Renal cortical epithelial cell (primary cell): ENCODE measurements at regions not wholly inside any gene's neighbourhood (a gene's known extent, or its start where the extent isn't known, plus 50 kb on each side); places are given as distances from the start of the nearest gene placed in this dataset.
"Not testable (repeated sequence)": the region's sequence is repeated elsewhere in the genome, so short reads cannot be mapped to it uniquely, and the experiment has no call there.

ENCODE experiments used
- DNase-seq: peaks from one replicate; pipeline ENCODE4 v3.0.0-alpha.2; 2011; ENCODE audit warnings: low read depth

DNA sequence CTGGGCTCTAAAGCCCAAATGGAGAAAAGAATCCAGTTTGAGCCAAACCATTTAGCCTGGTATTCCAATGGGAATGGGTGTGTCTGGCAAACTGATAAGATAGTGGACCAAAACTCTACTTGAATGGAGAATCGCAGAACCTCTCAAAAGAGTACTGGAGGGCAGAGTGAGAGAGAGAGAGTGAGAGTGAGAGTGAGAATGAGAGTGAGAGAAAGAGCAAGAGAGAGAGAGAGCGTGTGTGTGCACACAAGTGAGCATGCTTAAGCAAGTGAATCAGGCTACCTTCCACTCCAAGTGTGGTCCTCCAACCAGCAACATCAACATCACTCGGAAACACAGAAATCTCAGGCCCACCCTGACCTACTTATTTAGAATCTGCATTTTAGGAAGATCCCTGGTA lies 58.8 kb downstream of the UQCRFS1 start:
- DNase-seq, result no peak

DNA sequence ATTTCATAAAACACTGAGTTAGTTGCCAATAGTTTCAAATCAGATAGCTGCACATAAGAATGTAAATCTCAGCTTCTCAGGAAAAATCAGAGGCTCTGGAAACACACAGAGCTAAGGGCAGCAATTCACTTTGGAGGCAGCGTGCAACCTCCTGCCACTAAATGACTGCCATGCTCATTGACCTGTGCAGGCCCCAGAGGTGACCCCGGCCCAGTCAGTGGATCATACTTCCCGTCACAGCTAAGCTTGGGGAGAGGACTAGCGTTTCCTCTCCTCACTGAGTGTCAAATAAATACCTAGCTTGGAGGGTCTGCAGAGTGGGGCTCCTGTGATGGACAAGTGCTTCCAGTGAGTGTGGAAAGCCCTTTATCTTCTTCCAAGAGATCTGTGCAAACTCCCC lies 67.2 kb downstream of the UQCRFS1 start:
- DNase-seq, result no peak

DNA sequence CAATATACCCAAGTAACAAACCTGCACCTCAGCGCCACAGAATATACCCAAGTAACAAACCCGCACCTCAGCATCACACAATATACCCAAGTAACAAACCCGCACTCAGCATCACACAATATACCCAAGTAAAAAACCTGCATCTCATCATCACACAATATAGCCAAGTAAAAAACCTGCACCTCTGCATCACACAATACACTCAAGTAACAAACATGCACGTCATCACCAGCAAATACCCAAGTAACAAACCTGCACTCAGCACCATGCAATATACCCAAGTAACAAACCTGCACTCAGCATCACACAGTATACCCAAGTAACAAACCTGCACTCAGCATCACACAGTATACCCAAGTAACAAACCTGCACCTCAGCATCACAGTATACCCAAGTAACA lies 69.8 kb downstream of the UQCRFS1 start:
- no peak for DNase-seq

DNA sequence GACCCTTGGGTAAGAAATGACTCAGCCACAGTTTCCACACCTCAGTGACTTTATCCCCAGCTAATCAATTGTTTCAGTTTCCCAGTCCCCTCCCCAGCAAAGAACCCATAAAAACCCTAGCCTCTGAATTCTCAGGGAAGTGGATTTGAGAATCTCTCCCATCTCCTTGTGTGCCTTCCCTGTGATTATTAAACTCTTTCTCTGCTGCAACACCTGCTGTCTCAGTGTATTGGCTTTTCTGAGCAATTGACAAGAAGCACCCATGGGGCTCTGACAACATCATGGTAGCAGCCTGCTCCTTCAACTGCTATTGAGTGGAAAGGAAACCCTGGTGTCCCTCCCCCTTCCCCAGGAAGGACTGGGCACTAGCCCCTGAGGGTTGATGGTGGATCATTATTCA lies 73.7 kb downstream of the UQCRFS1 start:
- no peak for DNase-seq

DNA sequence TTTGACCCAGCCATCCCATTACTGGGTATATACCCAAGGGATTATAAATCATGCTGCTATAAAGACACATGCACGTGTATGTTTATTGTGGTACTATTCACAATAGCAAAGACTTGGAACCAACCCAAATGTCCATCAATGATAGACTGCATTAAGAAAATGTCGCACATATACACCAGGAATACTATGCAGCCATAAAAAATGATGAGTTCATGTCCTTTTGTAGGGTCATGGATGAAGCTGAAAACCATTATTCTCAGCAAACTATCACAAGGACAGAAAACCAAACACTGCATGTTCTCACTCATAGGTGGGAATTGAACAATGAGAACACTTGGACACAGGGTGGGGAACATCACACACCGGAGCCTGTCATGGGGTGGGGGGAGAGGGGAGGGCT lies 74.7 kb downstream of the UQCRFS1 start:
- DNase-seq, result not testable (repeated sequence)

DNA sequence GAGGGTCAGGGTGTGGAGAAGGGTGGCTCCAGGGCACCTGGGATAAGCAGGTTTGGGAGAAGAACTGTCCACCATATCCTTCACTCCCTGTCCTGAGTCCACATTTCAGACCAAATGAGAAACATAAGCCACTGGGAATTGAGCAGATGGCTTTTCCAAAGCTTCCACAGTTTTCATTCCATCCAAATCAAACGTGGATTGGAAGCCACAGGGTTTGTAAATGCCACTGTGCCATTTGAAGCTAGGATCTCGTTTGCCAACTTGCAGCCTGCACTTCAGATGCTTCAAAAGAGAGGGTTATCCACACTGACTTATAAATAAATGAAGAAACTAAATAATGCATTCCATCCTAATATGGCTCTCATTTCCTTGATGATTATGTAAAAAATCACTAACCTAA lies 81.5 kb downstream of the UQCRFS1 start:
- DNase-seq, result no peak

DNA sequence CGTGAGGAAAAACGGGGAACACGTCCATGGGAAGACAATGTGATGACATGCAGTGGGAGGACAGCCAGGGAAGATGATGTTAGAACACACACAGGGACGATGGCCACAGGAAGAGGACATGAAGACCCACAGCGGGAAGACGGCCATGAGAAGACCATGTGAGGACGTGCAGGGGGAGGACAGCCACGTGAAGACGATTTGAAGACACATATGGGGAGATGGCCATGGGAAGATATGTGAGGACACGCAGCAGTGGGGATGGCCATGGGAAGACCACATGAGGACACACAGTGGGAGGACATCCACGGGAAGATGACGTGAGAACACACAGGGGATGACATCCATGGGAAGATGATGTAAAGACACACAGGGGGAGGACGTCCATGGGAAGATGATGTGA lies 83.8 kb downstream of the UQCRFS1 start:
- no peak for DNase-seq

DNA sequence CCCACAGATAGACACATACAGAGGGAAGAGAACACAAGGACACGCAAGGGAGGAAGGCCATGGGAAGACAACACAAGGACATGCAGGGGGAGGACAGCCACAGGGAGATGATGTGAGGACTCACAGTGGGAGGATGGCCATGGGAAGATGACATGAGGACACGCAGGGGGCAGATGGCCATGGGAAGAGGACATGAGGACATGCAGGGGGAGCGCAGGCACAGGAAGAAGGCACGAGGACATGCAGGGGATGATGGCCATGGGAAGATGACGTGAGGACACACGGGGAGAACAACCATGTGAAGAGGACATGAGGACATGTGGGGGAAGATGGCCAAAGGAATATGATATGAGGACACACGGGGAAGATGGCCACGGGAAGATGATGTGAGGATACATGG lies 84.7 kb downstream of the UQCRFS1 start:
- no peak for DNase-seq

DNA sequence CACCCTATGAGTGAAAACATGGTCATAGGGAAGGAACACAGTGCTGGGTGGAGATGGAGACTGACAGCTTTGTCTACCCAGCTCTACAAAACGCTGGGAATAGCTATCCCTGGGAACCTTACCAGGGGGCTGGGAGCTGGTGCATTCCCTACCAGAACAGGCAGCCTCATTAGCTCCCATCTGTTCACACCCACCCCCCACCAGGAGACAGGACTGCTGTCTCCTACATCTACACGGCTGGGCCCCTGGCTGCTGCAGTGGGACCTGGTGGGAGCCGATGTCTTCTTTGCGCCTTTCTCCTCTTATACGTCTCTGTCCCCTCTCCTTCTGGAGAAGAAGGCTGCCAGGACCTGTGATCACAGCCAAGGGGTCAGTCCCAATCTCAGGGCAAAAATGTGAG lies 90.8 kb downstream of the UQCRFS1 start:
- no peak for DNase-seq

DNA sequence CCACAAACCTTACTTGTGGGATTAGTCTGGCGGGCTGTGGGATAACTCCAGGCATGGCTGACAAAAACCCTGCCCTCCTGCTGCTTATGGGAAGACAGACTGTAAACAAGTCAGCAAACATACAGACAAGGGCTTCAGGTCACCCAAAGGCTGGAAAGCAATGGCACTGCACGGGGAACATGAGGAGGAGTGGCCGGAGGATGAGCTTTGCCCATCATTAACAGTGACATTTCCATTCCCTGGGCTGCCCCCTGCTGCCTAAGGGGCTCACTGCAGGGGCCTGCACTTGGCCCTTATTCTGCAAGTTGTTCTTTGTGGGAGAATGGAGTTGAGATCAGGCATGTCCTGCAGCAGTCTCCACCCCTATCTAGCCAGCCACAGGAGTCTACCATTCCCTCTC lies 91.3 kb downstream of the UQCRFS1 start:
- peak; percentile 8 for DNase-seq

DNA sequence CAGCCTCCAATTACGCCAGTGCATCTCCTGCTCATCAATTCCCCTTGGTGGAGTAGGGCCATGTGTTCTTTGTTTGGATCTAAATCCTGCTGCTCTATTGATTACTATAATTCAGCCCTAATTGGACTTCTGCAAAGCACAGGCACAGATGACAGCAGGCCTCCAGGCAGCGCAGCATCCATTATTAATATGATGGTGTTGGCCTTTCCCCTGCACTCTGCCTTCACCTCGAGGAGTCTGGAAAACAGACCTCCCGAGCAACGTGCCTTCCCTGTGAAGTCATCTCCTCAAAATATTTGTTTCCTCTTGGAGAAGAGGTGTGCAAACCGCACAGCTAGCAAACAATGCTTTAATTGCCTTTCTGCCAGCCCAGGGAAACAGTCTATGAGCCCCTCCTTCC lies 92.5 kb downstream of the UQCRFS1 start:
- DNase-seq, result no peak

DNA sequence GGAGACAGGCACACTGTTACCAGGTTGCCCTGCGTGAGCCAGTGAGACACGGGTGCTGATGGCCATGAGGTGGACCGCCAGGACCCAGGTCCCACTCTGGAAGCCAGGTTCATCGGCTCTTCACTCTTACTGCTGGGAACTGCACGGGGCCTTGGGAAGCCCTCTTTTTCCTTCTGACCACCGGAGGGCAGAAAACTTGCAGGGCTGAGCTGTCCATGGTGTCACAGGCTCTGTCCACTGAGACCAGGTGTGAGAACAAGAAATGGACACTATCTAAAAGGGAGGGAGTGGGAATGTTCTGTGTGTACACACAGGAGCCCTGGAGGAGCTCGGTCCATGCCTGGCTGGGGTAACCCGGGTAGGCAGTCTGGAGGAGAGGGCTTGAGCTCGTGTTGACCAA lies 93.4 kb downstream of the UQCRFS1 start:
- peak; percentile 18 for DNase-seq

DNA sequence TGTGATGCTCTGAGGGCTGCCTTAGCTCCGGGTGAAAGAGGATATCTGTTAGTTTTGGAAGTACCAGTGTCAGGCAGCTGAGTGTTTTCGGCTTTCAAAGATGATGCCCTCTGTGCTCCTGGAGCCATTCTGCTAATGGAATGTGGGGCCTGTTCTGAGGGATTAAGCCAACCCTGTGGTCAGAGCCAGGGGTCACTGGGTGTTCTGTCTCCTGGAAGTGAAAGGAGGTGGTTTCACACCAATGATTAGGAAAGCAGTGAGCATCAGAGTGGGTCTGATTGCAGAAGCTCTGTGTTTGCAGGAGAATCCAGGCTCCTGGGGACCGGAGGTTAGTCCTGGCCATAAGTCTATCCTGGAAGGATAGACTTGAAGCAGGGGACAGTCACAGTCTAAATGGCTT lies 94.6 kb downstream of the UQCRFS1 start:
- peak; percentile 76 for DNase-seq

DNA sequence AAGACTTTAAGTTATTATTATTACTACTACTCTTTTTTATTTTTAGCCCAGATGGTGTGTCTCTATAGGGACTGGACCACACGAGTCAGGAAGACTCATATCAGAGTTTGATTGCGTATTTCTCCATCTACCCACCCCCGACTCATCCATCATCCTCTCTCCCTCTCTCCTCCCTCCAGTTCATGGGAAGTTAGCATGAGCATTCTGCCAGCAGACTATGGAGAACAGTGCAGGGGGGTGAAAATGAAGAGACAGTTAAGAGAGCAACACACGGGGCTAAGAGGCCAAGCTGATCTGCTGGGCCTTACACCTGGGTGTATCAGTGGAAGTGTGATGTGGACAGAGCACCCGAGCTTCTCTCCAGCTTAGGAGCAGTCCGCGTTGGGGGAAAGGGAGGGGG lies 95.0 kb downstream of the UQCRFS1 start:
- peak; percentile 29 for DNase-seq

DNA sequence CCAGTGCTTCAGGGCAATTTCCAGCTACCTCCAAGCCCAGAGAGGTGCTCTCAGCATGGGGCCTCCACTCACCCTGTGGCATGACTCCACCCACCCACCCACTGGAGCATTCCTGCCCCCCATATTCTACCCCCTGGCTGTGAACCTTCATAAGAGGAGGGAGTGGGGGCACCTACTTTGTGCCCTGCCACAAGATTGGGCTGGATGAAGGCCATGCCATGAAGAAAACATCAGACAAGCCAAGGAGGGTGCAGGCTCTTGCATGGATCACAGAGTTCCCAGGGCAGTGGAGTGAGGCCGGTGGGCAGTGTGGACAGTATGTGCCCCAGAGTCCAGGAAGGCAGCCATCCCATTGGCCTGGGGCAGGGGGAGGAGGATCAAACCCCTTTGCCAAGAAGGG lies 97.8 kb downstream of the UQCRFS1 start:
- DNase-seq, result peak; percentile 53

DNA sequence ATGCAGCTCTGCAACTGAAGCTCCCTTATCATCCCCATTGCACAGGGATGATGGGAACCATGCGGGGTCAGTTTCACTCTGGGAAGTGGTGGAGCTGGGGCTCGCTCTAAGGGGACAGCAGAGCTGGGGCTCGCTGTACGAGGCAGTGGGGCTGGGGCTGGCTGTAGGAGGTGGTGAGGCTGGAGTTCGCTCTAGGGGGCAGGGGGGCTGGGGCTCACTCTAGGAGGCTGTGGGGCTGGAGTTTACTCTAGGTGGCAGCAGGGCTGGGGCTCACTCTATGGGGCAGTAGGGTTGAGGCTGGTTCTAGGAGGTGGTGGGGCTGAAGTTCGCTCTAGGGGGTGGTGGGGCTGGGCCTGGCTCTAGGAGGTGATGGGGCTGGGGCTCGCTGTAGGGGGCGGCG lies 99.1 kb downstream of the UQCRFS1 start:
- DNase-seq, result no peak

DNA sequence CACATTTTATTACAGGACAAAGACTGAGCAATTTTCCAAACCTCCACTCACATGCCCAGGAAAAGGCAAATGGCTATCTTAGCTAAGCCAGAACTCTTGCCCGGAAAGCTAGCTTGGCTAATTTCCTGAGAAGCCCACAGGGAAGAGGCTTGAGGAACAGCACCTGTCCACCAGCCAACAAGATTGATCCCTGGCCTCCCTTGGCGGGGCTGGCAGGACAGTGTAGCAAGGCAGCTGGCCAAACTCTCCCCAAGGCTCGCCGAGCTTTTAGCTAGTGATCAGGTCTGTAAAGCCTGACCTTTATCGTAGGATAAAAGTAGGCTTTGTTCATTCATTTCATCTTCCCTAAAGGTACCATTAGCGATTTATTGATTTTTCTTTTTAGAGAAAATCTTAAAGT lies 101.4 kb downstream of the UQCRFS1 start:
- no peak for DNase-seq

DNA sequence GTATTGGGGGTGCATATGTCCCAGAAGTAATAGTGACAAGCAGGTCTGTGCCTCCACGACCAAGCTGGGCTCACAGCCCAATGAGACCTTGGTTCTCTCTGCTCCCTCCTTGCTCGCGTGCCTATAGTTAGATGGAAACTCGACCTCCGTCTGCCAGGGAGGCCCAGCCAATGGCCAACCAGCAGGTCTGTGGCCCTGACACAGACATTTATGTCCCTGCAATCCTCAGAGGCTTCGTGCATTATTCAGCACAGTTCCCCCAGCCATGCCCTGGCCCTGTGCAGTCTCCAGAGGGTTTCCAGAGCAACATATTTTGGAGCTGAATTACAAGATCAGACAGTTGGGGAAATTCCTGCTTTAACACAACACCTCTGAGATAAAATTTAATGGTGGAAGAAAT lies 105.1 kb downstream of the UQCRFS1 start:
- no peak for DNase-seq

DNA sequence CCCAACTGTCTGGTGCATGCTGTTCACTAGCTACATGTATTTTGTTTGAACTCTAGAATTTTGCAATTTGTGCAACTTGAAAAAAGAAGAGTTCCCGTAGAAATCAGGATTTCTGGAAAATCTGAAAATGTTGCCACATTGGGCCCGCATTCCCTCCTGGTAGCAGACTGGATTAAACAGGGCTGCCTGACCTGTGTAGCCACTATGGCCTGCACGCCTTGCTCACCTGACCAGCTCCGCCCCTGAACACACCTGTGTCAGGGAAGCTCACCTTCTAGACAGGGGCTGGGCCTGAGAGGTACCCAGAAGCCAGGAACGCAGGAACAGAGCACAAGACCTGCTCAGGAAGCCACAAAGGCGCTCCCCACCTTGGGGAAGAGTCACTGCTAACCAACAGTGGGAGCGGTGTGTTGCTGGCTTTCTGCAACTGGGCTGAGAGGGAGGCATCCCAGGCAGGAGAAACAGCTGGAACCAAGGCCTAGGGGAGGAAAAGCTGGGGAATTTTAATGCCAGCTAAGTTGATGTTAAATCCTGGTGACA lies 106.5 kb downstream of the UQCRFS1 start:
- no peak for DNase-seq

DNA sequence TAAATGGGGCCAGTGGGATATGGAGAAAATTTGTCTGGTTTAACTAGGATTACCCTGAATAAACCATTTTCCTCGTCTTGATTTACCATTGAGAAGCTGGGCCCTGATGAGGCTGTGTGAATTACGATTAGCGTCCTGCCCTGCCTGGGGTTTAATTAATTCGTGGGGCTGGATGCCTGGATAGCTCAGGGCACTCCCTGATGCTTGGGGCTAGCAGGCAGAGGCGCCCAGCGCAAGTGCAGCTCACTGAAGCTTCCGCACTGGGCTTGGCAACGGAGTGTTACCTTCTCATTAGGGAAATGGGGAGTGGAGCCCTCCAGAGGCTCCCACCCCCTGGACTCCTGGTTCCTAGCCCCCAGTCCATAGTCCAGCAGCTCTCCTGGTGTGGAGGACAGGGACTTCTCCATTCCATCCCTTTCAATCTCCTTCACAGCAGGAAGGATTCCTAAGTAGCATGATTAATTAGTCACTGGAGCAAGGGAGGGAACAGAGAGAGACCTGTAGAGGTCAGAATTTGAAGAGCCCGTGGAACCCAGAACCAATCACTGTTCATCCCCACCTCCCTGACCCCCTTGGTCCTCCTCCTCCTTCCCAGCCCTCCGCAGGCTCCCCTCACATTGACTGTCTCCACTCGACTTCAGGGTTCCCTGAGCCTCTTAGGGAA lies 107.2 kb downstream of the UQCRFS1 start:
- DNase-seq, result no peak

DNA sequence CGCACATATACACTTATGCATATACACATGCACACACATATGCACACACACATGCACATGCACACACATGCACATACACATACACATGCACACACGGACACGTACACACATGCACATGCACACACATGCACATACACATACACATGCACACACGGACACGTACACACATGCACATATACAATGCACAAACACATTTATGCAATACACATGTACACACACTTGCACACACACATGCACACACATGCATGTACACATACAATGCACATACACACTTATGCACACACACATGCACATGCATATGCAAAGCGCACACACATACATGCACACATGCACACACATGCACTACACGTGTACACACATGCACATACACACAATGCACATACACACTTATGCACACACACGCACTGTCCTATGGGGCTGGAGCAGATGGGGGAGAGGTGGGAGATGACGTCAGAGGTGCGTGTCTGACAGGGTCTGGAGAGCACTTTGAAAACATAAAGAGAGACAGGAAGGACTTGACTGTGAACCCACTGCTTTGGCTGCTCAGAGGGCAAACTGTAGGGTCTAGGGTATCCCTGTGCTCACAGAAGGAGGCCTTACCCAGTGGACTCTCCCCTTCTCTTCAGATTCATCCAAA lies 108.2 kb downstream of the UQCRFS1 start:
- no peak for DNase-seq

DNA sequence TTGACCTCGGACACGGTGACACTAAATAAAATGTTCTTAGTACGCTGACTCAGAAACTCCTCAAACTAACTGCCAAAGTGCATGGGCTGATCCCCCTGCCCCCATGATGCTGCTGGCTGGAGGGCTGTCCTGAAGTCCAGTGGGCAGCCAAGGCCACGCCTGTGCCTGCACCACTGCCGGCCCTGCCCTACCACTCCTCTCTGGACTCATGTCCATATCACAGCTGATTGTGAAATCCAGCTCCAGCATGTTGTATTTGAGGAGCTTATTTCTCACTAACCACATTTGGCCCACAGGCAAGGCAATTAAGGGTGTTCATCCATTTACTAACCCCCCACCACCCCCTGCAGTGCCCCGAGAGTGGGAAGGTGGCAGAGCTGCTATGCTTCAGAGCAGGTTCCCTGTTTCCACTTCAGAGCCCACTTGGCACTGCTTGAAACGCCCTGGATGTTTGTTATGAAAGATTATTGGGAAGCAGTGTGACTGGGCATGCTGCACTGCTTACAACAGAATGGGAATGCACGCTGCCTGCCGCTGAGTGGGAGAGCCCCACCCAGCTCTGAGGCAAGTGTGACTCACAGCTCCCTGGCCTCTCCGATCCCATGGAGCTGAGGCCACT lies 114.0 kb downstream of the UQCRFS1 start:
- DNase-seq, result peak; percentile 98

DNA sequence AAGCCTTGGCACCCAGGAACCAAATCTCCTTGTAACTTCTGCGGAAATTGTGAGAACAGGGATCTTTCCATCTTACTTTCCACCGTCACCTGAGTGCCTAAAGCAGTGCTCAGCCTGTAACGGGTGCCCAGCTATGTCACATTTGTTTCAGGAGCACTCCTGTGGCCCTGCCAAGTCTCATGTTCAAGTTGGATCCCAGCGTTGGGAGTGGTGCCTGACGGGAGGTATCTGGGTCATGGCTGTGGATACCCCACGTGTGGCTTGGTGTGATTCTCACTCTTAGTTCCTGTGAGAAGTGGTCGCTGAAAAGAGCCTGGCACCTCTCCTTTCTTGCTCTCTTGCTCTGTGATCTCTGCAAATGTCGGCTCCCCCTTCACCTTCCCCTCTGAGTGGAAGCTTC lies 114.9 kb downstream of the UQCRFS1 start:
- DNase-seq, result no peak
